ENCODE measurements at regions not wholly inside any gene's neighbourhood (a gene's known extent, or its start where the extent isn't known, plus 50 kb on each side); places are given as distances from the start of the nearest gene placed in this dataset.

GRCh38 chr13:87961546-87961945 lies 290.4 kb downstream of the SLITRK5 start:
- no peak for TF ChIP-seq GATA2 (IDR thresholded peaks at IDR 0.05; ENCODE audit: low read depth, low read length)
- TF ChIP-seq GATA3 (IDR thresholded peaks at IDR 0.05; ENCODE audit: low read depth, low read length) = no peak

All from SH-SY5Y (cell line).